WTC11 (cell line): ENCODE measurements at regions not wholly inside any gene's neighbourhood (a gene's known extent, or its start where the extent isn't known, plus 50 kb on each side); places are given as distances from the start of the nearest gene placed in this dataset.

Experiments
- ATAC-seq: fragments of 200-7000 bp; cut with Tn5 transposase; 2 replicates; pipeline ENCODE4 v1.10.0; 2021; ENCODE audit warnings: mild to moderate bottlenecking, moderate library complexity
- CTCF ChIA-PET: fragments of 300-600 bp; sonication (Branson Sonifier 250); formaldehyde crosslinking; loops from one replicate; lab custom pipeline; 2021; ENCODE audit warnings: antibody characterized with exemption; lab: Charles Lee
- POLR2A ChIA-PET: fragments of 350-600 bp; sonication (Branson Sonifier 250); formaldehyde crosslinking; loops from one replicate; lab custom pipeline; 2021; ENCODE audit warnings: antibody characterized with exemption; lab: Charles Lee
- DNase-seq: peaks from one replicate; pipeline ENCODE4 v3.0.0; 2021; ENCODE audit warnings: low spot score
- H3K27ac Mint-ChIP-seq: 2 replicates; pipeline ENCODE4 v1.8.0; 2021; ENCODE audit warnings: mixed read lengths
- H3K27me3 Mint-ChIP-seq: 2 replicates; pipeline ENCODE4 v1.8.0; 2021; ENCODE audit warnings: low read depth, mild to moderate bottlenecking, moderate library complexity, mixed read lengths
- H3K36me3 Mint-ChIP-seq: 2 replicates; pipeline ENCODE4 v1.8.0; 2021; ENCODE audit warnings: mixed read lengths
- H3K4me1 Mint-ChIP-seq: 2 replicates; pipeline ENCODE4 v1.8.0; 2022; ENCODE audit warnings: mixed read lengths
- H3K4me3 Mint-ChIP-seq: 2 replicates; pipeline ENCODE4 v1.8.0; 2021; ENCODE audit warnings: mild to moderate bottlenecking, moderate library complexity, mixed read lengths
- H3K9me3 Mint-ChIP-seq: 2 replicates; pipeline ENCODE4 v1.8.0; 2021; ENCODE audit warnings: mixed read lengths
- FOXJ3 ChIP-seq: sonication (generic); formaldehyde crosslinking; IDR thresholded peaks from 2 replicates; pipeline ENCODE4 v1.9.0; 2021; ENCODE audit warnings: missing genetic modification reagents, mild to moderate bottlenecking, borderline replicate concordance
- FOXK1 ChIP-seq: sonication (generic); formaldehyde crosslinking; IDR thresholded peaks from 2 replicates; pipeline ENCODE4 v1.8.0; 2022; ENCODE audit warnings: mild to moderate bottlenecking, moderate library complexity, missing genetic modification reagents
- GABPB1 ChIP-seq: sonication (generic); formaldehyde crosslinking; IDR thresholded peaks from 2 replicates; pipeline ENCODE4 v1.8.1; 2023; ENCODE audit warnings: mild to moderate bottlenecking, missing genetic modification reagents
- JAZF1 ChIP-seq: fragments of 250-450 bp; sonication (Bioruptor Pico); IDR thresholded peaks from 2 replicates; pipeline ENCODE4 v1.9.0; 2021; ENCODE audit warnings: moderate library complexity, mild to moderate bottlenecking, inconsistent platforms
- RELA ChIP-seq: sonication (generic); formaldehyde crosslinking; IDR thresholded peaks from 2 replicates; pipeline ENCODE4 v1.8.1; 2022; ENCODE audit warnings: missing genetic modification reagents, mild to moderate bottlenecking, borderline replicate concordance
- TCF7 ChIP-seq: sonication (generic); formaldehyde crosslinking; IDR thresholded peaks from 2 replicates; pipeline ENCODE4 v1.8.0; 2022; ENCODE audit warnings: mild to moderate bottlenecking, low read depth, missing genetic modification reagents, moderate library complexity
- TP53 ChIP-seq: sonication (generic); formaldehyde crosslinking; IDR thresholded peaks from 2 replicates; pipeline ENCODE4 v1.8.1; 2023; ENCODE audit warnings: mild to moderate bottlenecking, missing genetic modification reagents
- ZNF317 ChIP-seq: sonication (generic); formaldehyde crosslinking; IDR thresholded peaks from 2 replicates; pipeline ENCODE4 v1.8.1; 2023; ENCODE audit warnings: low read depth, mild to moderate bottlenecking, moderate library complexity, missing genetic modification reagents, borderline replicate concordance
- ZNF416 ChIP-seq: fragments of 250-450 bp; sonication (Bioruptor Pico); IDR thresholded peaks from 2 replicates; pipeline ENCODE4 v1.9.0; 2021; ENCODE audit warnings: mild to moderate bottlenecking, inconsistent platforms
- TF ChIP-seq, protein P1 (sequence below): sonication (generic); formaldehyde crosslinking; IDR thresholded peaks from 2 replicates; pipeline ENCODE4 v1.8.1; 2022; ENCODE audit warnings: low read depth, mild to moderate bottlenecking, moderate library complexity, missing genetic modification reagents, borderline replicate concordance
- TF ChIP-seq, protein P2 (sequence below): sonication (generic); formaldehyde crosslinking; IDR thresholded peaks from 2 replicates; pipeline ENCODE4 v1.8.1; 2022; ENCODE audit warnings: missing genetic modification reagents, borderline replicate concordance
- TF ChIP-seq, protein P3 (sequence below): fragments of 250-450 bp; sonication (Bioruptor Pico); IDR thresholded peaks from 2 replicates; pipeline ENCODE4 v2.1.2; 2022; ENCODE audit warnings: mild to moderate bottlenecking, moderate library complexity
- TF ChIP-seq, protein P4 (sequence below): sonication (generic); formaldehyde crosslinking; IDR thresholded peaks from 2 replicates; pipeline ENCODE4 v1.8.0; 2022; ENCODE audit warnings: missing genetic modification reagents
- TF ChIP-seq, protein P5 (sequence below): sonication (generic); formaldehyde crosslinking; IDR thresholded peaks from 2 replicates; pipeline ENCODE4 v1.8.0; 2022; ENCODE audit warnings: mild to moderate bottlenecking, missing genetic modification reagents
- TF ChIP-seq, protein P6 (sequence below): sonication (generic); formaldehyde crosslinking; IDR thresholded peaks from 2 replicates; pipeline ENCODE4 v1.8.1; 2022; ENCODE audit warnings: low read depth, missing genetic modification reagents, borderline replicate concordance
- TF ChIP-seq, protein P7 (sequence below): sonication (generic); formaldehyde crosslinking; conservative IDR thresholded peaks from 2 replicates; pipeline ENCODE4 v1.8.1; 2023; ENCODE audit warnings: mild to moderate bottlenecking, low read depth, missing genetic modification reagents, moderate library complexity

DNA sequence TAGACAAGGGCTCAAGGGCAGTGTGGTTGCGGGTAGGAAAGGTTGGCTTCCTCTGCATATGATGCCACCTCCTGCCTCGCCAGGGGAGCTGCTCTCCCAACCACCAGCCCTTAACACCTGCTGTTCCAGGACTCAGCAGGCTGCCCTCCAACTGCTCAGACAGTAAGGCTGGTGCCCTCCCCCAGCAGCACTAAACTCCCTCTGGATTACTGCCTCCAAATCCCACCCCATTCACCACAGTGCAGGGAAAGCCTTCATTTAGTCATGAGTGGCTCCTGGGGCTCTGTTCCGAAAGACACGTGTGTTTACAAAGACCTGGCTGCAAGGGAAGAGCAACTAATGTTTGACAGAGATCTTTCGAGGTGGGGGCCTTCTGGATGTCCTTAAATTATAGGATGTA, 437.2 kb upstream of the MKI67 start:
- H3K4me3 Mint-ChIP-seq: no peak overlapping the region
- no peaks in the 10 kb centered on the region for H3K4me1 Mint-ChIP-seq
- H3K27me3 Mint-ChIP-seq: peaks cover 3% of the 10 kb centered on the region; the same call in 1 of the 2 replicates
- CTCF ChIA-PET: no interaction called here
- peaks cover 43% of the 10 kb centered on the region for H3K9me3 Mint-ChIP-seq
- peaks cover 17% of the 10 kb centered on the region for H3K36me3 Mint-ChIP-seq
- POLR2A ChIA-PET: no interaction called here
- DNase-seq (no peak), ATAC-seq (no peak)
- no peak overlapping the region for H3K27ac Mint-ChIP-seq
- no peak for TF ChIP-seq GABPB1 (CRISPR knock-in tag)
- TF ChIP-seq FOXK1 (CRISPR knock-in tag): no peak
- TF ChIP-seq TP53: no peak
- TF ChIP-seq TCF7: no peak
- TF ChIP-seq, protein P1, sequence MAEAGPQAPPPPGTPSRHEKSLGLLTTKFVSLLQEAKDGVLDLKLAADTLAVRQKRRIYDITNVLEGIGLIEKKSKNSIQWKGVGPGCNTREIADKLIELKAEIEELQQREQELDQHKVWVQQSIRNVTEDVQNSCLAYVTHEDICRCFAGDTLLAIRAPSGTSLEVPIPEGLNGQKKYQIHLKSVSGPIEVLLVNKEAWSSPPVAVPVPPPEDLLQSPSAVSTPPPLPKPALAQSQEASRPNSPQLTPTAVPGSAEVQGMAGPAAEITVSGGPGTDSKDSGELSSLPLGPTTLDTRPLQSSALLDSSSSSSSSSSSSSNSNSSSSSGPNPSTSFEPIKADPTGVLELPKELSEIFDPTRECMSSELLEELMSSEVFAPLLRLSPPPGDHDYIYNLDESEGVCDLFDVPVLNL (CRISPR knock-in tag): no peak
- no peak for TF ChIP-seq RELA
- TF ChIP-seq, protein P2, sequence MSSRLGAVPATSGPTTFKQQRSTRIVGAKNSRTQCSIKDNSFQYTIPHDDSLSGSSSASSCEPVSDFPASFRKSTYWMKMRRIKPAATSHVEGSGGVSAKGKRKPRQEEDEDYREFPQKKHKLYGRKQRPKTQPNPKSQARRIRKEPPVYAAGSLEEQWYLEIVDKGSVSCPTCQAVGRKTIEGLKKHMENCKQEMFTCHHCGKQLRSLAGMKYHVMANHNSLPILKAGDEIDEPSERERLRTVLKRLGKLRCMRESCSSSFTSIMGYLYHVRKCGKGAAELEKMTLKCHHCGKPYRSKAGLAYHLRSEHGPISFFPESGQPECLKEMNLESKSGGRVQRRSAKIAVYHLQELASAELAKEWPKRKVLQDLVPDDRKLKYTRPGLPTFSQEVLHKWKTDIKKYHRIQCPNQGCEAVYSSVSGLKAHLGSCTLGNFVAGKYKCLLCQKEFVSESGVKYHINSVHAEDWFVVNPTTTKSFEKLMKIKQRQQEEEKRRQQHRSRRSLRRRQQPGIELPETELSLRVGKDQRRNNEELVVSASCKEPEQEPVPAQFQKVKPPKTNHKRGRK (CRISPR knock-in tag): no peak
- TF ChIP-seq, protein P3, sequence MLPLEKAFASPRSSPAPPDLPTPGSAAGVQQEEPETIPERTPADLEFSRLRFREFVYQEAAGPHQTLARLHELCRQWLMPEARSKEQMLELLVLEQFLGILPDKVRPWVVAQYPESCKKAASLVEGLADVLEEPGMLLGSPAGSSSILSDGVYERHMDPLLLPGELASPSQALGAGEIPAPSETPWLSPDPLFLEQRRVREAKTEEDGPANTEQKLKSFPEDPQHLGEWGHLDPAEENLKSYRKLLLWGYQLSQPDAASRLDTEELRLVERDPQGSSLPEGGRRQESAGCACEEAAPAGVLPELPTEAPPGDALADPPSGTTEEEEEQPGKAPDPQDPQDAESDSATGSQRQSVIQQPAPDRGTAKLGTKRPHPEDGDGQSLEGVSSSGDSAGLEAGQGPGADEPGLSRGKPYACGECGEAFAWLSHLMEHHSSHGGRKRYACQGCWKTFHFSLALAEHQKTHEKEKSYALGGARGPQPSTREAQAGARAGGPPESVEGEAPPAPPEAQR (CRISPR knock-in tag): no peak
- no peak for TF ChIP-seq ZNF416
- TF ChIP-seq, protein P4, sequence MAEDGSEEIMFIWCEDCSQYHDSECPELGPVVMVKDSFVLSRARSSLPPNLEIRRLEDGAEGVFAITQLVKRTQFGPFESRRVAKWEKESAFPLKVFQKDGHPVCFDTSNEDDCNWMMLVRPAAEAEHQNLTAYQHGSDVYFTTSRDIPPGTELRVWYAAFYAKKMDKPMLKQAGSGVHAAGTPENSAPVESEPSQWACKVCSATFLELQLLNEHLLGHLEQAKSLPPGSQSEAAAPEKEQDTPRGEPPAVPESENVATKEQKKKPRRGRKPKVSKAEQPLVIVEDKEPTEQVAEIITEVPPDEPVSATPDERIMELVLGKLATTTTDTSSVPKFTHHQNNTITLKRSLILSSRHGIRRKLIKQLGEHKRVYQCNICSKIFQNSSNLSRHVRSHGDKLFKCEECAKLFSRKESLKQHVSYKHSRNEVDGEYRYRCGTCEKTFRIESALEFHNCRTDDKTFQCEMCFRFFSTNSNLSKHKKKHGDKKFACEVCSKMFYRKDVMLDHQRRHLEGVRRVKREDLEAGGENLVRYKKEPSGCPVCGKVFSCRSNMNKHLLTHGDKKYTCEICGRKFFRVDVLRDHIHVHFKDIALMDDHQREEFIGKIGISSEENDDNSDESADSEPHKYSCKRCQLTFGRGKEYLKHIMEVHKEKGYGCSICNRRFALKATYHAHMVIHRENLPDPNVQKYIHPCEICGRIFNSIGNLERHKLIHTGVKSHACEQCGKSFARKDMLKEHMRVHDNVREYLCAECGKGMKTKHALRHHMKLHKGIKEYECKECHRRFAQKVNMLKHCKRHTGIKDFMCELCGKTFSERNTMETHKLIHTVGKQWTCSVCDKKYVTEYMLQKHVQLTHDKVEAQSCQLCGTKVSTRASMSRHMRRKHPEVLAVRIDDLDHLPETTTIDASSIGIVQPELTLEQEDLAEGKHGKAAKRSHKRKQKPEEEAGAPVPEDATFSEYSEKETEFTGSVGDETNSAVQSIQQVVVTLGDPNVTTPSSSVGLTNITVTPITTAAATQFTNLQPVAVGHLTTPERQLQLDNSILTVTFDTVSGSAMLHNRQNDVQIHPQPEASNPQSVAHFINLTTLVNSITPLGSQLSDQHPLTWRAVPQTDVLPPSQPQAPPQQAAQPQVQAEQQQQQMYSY: no peak
- no peak for TF ChIP-seq JAZF1 (CRISPR knock-in tag)
- TF ChIP-seq, protein P5, sequence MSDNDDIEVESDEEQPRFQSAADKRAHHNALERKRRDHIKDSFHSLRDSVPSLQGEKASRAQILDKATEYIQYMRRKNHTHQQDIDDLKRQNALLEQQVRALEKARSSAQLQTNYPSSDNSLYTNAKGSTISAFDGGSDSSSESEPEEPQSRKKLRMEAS (CRISPR knock-in tag): no peak
- no peak for TF ChIP-seq ZNF317 (CRISPR knock-in tag)
- TF ChIP-seq FOXJ3 (CRISPR knock-in tag): no peak
- TF ChIP-seq, protein P6, sequence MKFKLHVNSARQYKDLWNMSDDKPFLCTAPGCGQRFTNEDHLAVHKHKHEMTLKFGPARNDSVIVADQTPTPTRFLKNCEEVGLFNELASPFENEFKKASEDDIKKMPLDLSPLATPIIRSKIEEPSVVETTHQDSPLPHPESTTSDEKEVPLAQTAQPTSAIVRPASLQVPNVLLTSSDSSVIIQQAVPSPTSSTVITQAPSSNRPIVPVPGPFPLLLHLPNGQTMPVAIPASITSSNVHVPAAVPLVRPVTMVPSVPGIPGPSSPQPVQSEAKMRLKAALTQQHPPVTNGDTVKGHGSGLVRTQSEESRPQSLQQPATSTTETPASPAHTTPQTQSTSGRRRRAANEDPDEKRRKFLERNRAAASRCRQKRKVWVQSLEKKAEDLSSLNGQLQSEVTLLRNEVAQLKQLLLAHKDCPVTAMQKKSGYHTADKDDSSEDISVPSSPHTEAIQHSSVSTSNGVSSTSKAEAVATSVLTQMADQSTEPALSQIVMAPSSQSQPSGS (CRISPR knock-in tag): no peak
- TF ChIP-seq, protein P7, sequence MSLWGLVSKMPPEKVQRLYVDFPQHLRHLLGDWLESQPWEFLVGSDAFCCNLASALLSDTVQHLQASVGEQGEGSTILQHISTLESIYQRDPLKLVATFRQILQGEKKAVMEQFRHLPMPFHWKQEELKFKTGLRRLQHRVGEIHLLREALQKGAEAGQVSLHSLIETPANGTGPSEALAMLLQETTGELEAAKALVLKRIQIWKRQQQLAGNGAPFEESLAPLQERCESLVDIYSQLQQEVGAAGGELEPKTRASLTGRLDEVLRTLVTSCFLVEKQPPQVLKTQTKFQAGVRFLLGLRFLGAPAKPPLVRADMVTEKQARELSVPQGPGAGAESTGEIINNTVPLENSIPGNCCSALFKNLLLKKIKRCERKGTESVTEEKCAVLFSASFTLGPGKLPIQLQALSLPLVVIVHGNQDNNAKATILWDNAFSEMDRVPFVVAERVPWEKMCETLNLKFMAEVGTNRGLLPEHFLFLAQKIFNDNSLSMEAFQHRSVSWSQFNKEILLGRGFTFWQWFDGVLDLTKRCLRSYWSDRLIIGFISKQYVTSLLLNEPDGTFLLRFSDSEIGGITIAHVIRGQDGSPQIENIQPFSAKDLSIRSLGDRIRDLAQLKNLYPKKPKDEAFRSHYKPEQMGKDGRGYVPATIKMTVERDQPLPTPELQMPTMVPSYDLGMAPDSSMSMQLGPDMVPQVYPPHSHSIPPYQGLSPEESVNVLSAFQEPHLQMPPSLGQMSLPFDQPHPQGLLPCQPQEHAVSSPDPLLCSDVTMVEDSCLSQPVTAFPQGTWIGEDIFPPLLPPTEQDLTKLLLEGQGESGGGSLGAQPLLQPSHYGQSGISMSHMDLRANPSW: no peak
